ENCODE measurements at regions not wholly inside any gene's neighbourhood (a gene's known extent, or its start where the extent isn't known, plus 50 kb on each side); places are given as distances from the start of the nearest gene placed in this dataset.

GRCh38 chr17:72262766-72263165 lies 141.9 kb downstream of the SOX9 start:
- DNase-seq, result no peak

GRCh38 chr17:72264682-72265405 lies 144.0 kb downstream of the SOX9 start:
- DNase-seq, result no peak

- no peak for DNase-seq
Measured at GRCh38 chr17:72266112-72266775, 145.4 kb downstream of the SOX9 start.

GRCh38 chr17:72267601-72268000 lies 146.8 kb downstream of the SOX9 start:
- no peak for DNase-seq

GRCh38 chr17:72268431-72268830 lies 147.6 kb downstream of the SOX9 start:
- DNase-seq, result no peak

GRCh38 chr17:72270273-72270924 lies 149.6 kb downstream of the SOX9 start:
- DNase-seq, result no peak

- DNase-seq, result no peak
Measured at GRCh38 chr17:72271603-72272002, 150.8 kb downstream of the SOX9 start.

- DNase-seq, result no peak
Measured at GRCh38 chr17:72273289-72274056, 152.7 kb downstream of the SOX9 start.

GRCh38 chr17:72274614-72275013 lies 153.8 kb downstream of the SOX9 start:
- no peak for DNase-seq

GRCh38 chr17:72280881-72281280 lies 160.1 kb downstream of the SOX9 start:
- no peak for DNase-seq

- no peak for DNase-seq
Measured at GRCh38 chr17:72282439-72283029, 161.7 kb downstream of the SOX9 start.

GRCh38 chr17:72284806-72285205 lies 164.0 kb downstream of the SOX9 start:
- DNase-seq, result no peak

- no peak for DNase-seq
Measured at GRCh38 chr17:72287586-72287985, 166.8 kb downstream of the SOX9 start.

GRCh38 chr17:72294487-72294893 lies 173.7 kb downstream of the SOX9 start:
- DNase-seq, result no peak

GRCh38 chr17:72295916-72296315 lies 175.1 kb downstream of the SOX9 start:
- DNase-seq, result no peak

GRCh38 chr17:72296456-72296855 lies 175.6 kb downstream of the SOX9 start:
- DNase-seq, result no peak

GRCh38 chr17:72297326-72298115 lies 176.7 kb downstream of the SOX9 start:
- no peak for DNase-seq

GRCh38 chr17:72299100-72299499 lies 178.3 kb downstream of the SOX9 start:
- no peak for DNase-seq

GRCh38 chr17:72299592-72299991 lies 178.8 kb downstream of the SOX9 start:
- DNase-seq, result no peak

GRCh38 chr17:72301887-72302286 lies 181.1 kb downstream of the SOX9 start:
- DNase-seq, result no peak

- DNase-seq, result no peak
Measured at GRCh38 chr17:72302735-72303134, 181.9 kb downstream of the SOX9 start.
